Heart right ventricle (tissue), 16 donors: ENCODE measurements at regions not wholly inside any gene's neighbourhood (a gene's known extent, or its start where the extent isn't known, plus 50 kb on each side); places are given as distances from the start of the nearest gene placed in this dataset.

Experiments
- ATAC-seq, 8 donors: fragments of 200-7000 bp; cut with Tn5 transposase; one replicate each; pipeline ENCODE4 v1.9.1; 2020; ENCODE audit warnings: mild to moderate bottlenecking in 8 of 8, moderate library complexity in 8 of 8, moderate number of reproducible peaks in 1 of 8
- DNase-seq, 2 donors: peaks; one replicate each; pipeline ENCODE4 v3.0.0-alpha.2; 2020
- H3K27ac ChIP-seq, 10 donors: fragments of 200-600 bp; sonication (generic) in 2 of 10; one replicate each; pipeline versions ENCODE4 v1.5.0 to v1.8.0; 2020 to 2022; ENCODE audit warnings: mild to moderate bottlenecking in 3 of 10
- H3K27me3 ChIP-seq, 7 donors: fragments of 200-600 bp; one replicate each; pipeline ENCODE4 v1.8.0; 2021 to 2022; ENCODE audit warnings: mild to moderate bottlenecking in 2 of 7
- H3K36me3 ChIP-seq, 9 donors: fragments of 200-600 bp; sonication (generic) in 1 of 9; one replicate each; pipeline versions ENCODE4 v1.5.0 to v1.8.0; 2020 to 2022; ENCODE audit warnings: mild to moderate bottlenecking in 2 of 9
- H3K4me1 ChIP-seq, 9 donors: fragments of 200-600 bp; sonication (generic) in 1 of 9; one replicate each; pipeline versions ENCODE4 v1.5.0 to v1.8.0; 2020 to 2022; ENCODE audit warnings: mild to moderate bottlenecking in 4 of 9
- H3K4me3 ChIP-seq, 10 donors: fragments of 200-600 bp; sonication (generic) in 2 of 10; one replicate each; pipeline versions ENCODE4 v1.5.0 to v1.8.0; 2020 to 2022; ENCODE audit warnings: mild to moderate bottlenecking in 7 of 10, moderate library complexity in 2 of 10
- H3K9me3 ChIP-seq, 11 donors: fragments of 200-600 bp in 10 of 11; sonication (generic) in 2 of 11; one replicate each; pipeline versions ENCODE4 v1.5.0 to v1.8.0; 2013 to 2022; ENCODE audit warnings: mild to moderate bottlenecking in 2 of 11, control low read depth in 1 of 11, moderate library complexity in 1 of 11
- CTCF ChIP-seq, 9 donors: fragments of 200-600 bp; sonication (generic) in 2 of 9; IDR thresholded peaks; one replicate each; pipeline versions ENCODE4 v1.5.0 to v1.8.0; 2021 to 2022; ENCODE audit warnings: antibody characterized with exemption in 9 of 9, mild to moderate bottlenecking in 5 of 9, moderate library complexity in 1 of 9
- WGBS, 2 donors: extraction: QIAGEN DNeasy Blood & Tissue Kit; methylation state at CpG; one replicate each; pipeline ENCODE4 v1.1.7; 2013; ENCODE audit warnings: inconsistent platforms in 1 of 2; 5-methylcytosine and 5-hydroxymethylcytosine counted together
- intact Hi-C, 10 donors: fragments of 100-400 bp; cut with DNase I; formaldehyde crosslinking; loops; one replicate each; pipeline versions ENCODE4 v1.11.1 to v1.14.2; 2022
- donor health status: Arrhythmogenic right ventricular cardiomyopathy.
- donor health status: ischemic (EF 13 %, LVEDD 7.1; RV severe dilation, severe dysfunction).
- donor health status: healthy with polysubstance abuse.
- donor health status: DM: no; HTN: yes; CAD: no.
- donor health status: DM: no; HTN: no; CAD: no.
- donor health status: ischemic (EF 25% LVEDD 6.9; RV normal size, moderate dysfunction).
- donor health status: ischemic (EF 25% LVEDD 5.7; RV mildly dilated, moderate dysfunction).
- donor health status: healthy.
- donor health status: DM: yes; HTN: yes; CAD: no.
- donor health status: Ischemic cardiomyopathy.
- donor health status: ischemic (EF 35%, LVEDD 5.7; RV mildly dilated, moderate dysfunction).
- donor health status: nonischemic (EF 11% LVEDD 7.7; RV severe dilation, severe dysfunction).
- donor health status: DM: yes; HTN: yes; CAD: no.
- donor health status: PGD.
- donor health status: ischemic (EF 29% LVEDD 5.4; RV normal size, mild dysfunction).
- donor health status: nonischemic (EF 23%, LVEDD 6.1; RV moderate dilation, normal function).

DNA sequence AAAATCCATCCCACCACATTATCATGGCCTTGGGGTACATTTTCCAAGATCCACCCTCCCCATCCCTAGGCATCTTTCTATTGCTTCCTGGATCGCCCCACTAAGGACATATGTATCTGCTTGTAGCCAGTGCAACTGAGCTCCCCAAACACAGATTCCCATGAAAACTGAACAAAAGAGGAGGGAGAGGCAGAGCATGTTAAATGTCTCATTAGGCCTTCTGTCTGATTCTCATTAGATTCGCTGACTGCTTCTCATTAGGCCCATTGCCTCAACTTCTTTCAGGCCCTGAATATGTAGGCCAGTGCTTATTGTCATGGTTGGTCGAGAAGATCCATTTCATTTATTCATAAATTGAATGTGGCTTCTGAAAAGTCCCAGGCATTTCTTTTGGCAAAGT lies 698.9 kb downstream of the INHBA start:
- Histone ChIP-seq H3K27ac (no peak overlapping the region), H3K4me3 (no peak overlapping the region), H3K9me3 (no peaks in the 10 kb centered on the region), H3K4me1 (peaks cover 0 to 26% (median 5%) of the 10 kb centered on the region in 9 donors), H3K27me3 (no peaks in the 10 kb centered on the region), H3K36me3 (no peaks in the 10 kb centered on the region)
- no peak for TF ChIP-seq CTCF (IDR thresholded peaks at IDR 0.05)
- intact Hi-C loops = loop anchor here in 5 of 10 donors (5.0 to 10.0 kb wide), 3 partner anchors 691 to 701 kb away; partner anchors contain the start of gene INHBA (in 3 of the 5)
- 95% methylated on average over 3 of the region's 3 CpGs for WGBS, 2 donors
- ATAC-seq (no peak), DNase-seq (no peak)

GRCh38 chr7:41003611-41003940 lies 699.3 kb downstream of the INHBA start:
- Histone ChIP-seq H3K36me3 (no peaks in the 10 kb centered on the region), H3K9me3 (no peaks in the 10 kb centered on the region), H3K27me3 (no peaks in the 10 kb centered on the region), H3K27ac (no peak overlapping the region), H3K4me1 (peaks cover 0 to 26% (median 5%) of the 10 kb centered on the region in 9 donors), H3K4me3 (no peak overlapping the region)
- intact Hi-C loops = loop anchor here in 5 of 10 donors (5.0 to 10.0 kb wide), 3 partner anchors 691 to 701 kb away; partner anchors contain the start of gene INHBA (in 3 of the 5)
- DNase-seq (no peak), ATAC-seq (no peak)
- TF ChIP-seq CTCF (IDR thresholded peaks at IDR 0.05) = no peak
- 77 to 81% methylated on average over 2 of the region's 2 CpGs for WGBS, 2 donors

DNA sequence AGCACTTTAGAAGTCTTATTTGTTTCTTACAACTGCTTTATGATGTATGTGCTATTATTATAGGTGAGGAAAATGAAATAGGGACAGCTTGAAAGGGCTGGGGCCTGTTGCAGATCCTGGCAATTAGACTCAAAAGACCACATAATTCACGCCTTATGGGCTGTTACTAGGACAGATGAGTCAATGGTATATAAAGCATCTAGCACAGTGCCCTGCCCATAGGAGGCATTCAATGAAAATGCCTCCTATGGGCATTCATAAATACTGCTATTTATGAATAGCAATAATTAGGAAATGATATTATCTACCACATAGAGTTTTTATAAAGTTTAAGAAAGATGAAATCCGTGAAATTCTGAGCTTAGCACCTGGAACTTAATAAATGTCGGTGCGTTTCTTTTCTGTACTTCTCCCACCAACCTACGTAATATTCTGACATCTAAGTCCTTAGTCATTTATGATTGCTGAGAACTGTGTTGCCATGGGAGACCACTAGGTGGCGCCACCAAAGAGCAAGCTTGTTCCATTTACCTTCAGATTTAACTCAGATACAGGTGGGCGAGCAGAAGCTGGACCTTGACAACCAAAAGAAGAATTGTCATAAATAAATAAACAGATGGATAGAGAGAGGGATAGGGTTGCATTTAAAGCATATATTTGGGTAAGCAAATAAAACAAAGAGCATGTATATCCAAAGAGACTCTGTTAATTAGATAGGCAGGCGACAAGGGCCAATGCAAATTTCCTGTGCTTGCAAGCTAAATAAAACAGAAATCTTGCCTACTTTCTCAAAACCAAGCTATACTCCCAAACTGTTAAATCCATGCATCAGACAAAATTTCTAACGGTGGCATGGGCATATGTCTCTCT lies 699.9 kb downstream of the INHBA start:
- H3K4me1 ChIP-seq = peaks cover 0 to 26% (median 5%) of the 10 kb centered on the region in 9 donors
- TF ChIP-seq CTCF (IDR thresholded peaks at IDR 0.05) = peak; percentile 43 to 76 (median 65)
- no peak overlapping the region for H3K27ac ChIP-seq
- H3K4me3 ChIP-seq = no peak overlapping the region
- 76 to 77% methylated on average over 9 of the region's 9 CpGs for WGBS, 2 donors
- ATAC-seq (no peak), DNase-seq (peak in 1 of 2 donors; percentile 37)
- intact Hi-C loops = loop anchor here in 5 of 10 donors (5.0 to 10.0 kb wide), 3 partner anchors 692 to 702 kb away; partner anchors contain the start of gene INHBA (in 3 of the 5)
- H3K36me3 ChIP-seq = no peaks in the 10 kb centered on the region
- H3K27me3 ChIP-seq = no peaks in the 10 kb centered on the region
- no peaks in the 10 kb centered on the region for H3K9me3 ChIP-seq

DNA sequence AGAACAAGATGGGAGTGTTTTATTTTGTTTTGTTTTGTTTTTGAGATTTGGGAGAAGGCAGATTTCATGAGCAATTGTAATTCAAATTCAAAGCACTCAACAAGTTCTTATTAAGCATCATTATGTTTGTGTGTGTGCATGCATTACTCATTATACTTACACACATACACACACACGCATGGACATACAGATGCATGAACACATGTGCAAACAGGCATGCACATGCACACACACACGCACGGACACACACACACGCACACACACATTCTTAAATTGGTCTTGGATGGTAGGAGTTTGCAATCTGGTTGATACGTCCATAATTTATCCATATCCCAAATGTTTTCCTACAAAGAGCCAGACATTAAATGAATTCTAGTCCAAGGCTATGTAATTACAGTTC lies 702.8 kb downstream of the INHBA start:
- peaks cover 0 to 9% (median 0%) of the 10 kb centered on the region in 9 donors for H3K4me1 ChIP-seq
- H3K27me3 ChIP-seq = no peaks in the 10 kb centered on the region
- TF ChIP-seq CTCF (IDR thresholded peaks at IDR 0.05) = no peak
- no peak overlapping the region for H3K27ac ChIP-seq
- no peak overlapping the region for H3K4me3 ChIP-seq
- no peaks in the 10 kb centered on the region for H3K9me3 ChIP-seq
- WGBS, 2 donors = 93 to 99% methylated on average over 5 of the region's 5 CpGs
- ATAC-seq (no peak), DNase-seq (no peak)
- H3K36me3 ChIP-seq = no peaks in the 10 kb centered on the region
- intact Hi-C loops = loop anchor here in 5 of 10 donors (5.0 to 10.0 kb wide), 3 partner anchors 695 to 705 kb away; partner anchors contain the start of gene INHBA (in 3 of the 5)
